GM12873 (cell line): ENCODE measurements at regions not wholly inside any gene's neighbourhood (a gene's known extent, or its start where the extent isn't known, plus 50 kb on each side); places are given as distances from the start of the nearest gene placed in this dataset.

Experiments
- CTCF ChIP-seq: IDR thresholded peaks from 2 replicates; pipeline ENCODE4 v1.5.1; 2012; ENCODE audit warnings: low read depth, mild to moderate bottlenecking, moderate library complexity, low read length, control low read depth; ENCODE audit not compliant: insufficient read depth; ENCODE audit errors: missing control alignments

- TF ChIP-seq CTCF: no peak
These were observed 236.1 kb upstream of the GLI3 start for GRCh38 chr7:42473099-42473498.

GRCh38 chr7:42471573-42472174, 234.7 kb upstream of the GLI3 start:
- no peak for TF ChIP-seq CTCF

- TF ChIP-seq CTCF: no peak
These were observed 232.3 kb upstream of the GLI3 start for GRCh38 chr7:42469341-42469740.

- no peak for TF ChIP-seq CTCF
These were observed 231.5 kb upstream of the GLI3 start for GRCh38 chr7:42468471-42468870.

- no peak for TF ChIP-seq CTCF
These were observed 224.5 kb upstream of the GLI3 start for GRCh38 chr7:42461537-42461936.

GRCh38 chr7:42460933-42461332, 223.9 kb upstream of the GLI3 start:
- TF ChIP-seq CTCF: no peak

- no peak for TF ChIP-seq CTCF
These were observed 223.1 kb upstream of the GLI3 start for GRCh38 chr7:42460148-42460547.

GRCh38 chr7:42457663-42458062, 220.7 kb upstream of the GLI3 start:
- no peak for TF ChIP-seq CTCF
